Gastrocnemius medialis (tissue), 4 donors: ENCODE measurements at regions not wholly inside any gene's neighbourhood (a gene's known extent, or its start where the extent isn't known, plus 50 kb on each side); places are given as distances from the start of the nearest gene placed in this dataset.

ENCODE experiments used
- CTCF ChIP-seq, 5 experiments: fragments of 450-650 bp in 3 of 5; fragments of 200-600 bp in 2 of 5; sonication (generic) in 2 of 5; IDR thresholded peaks in 4 of 5; conservative IDR thresholded peaks in 1 of 5; 1 replicate in 4 of 5; 2 replicates in 1 of 5; pipeline ENCODE4 v1.5.1; 2016 to 2019; ENCODE audit warnings: antibody characterized with exemption in 5 of 5, mild to moderate bottlenecking in 3 of 5, moderate library complexity in 3 of 5
- POLR2A ChIP-seq, 2 donors: fragments of 450-650 bp; IDR thresholded peaks; one replicate each; pipeline ENCODE4 v1.6.1; 2017; ENCODE audit warnings: antibody characterized with exemption in 2 of 2, mild to moderate bottlenecking in 2 of 2, moderate library complexity in 2 of 2

GRCh38 chr10:104576611-104577010, 64.5 kb upstream of the SORCS3 start:
- TF ChIP-seq CTCF (IDR thresholded peaks at IDR 0.05 in 4 of 5, conservative IDR thresholded peaks at IDR 0.05 in 1 of 5): no peak
- TF ChIP-seq POLR2A (IDR thresholded peaks at IDR 0.05): no peak
